Peyer's patch (tissue), 4 donors: ENCODE measurements at regions not wholly inside any gene's neighbourhood (a gene's known extent, or its start where the extent isn't known, plus 50 kb on each side); places are given as distances from the start of the nearest gene placed in this dataset.

Source experiments
- POLR2A ChIP-seq, 2 donors: fragments of 450-650 bp; IDR thresholded peaks; one replicate each; pipeline ENCODE4 v1.5.1; 2017; ENCODE audit warnings: antibody characterized with exemption in 2 of 2, mild to moderate bottlenecking in 2 of 2, moderate library complexity in 2 of 2
- TF ChIP-seq, protein P1 (sequence below), 6 experiments: fragments of 450-650 bp in 4 of 6; fragments of 200-600 bp in 2 of 6; sonication (generic) in 1 of 6; IDR thresholded peaks; one replicate each; pipeline ENCODE4 v1.5.1; 2017 to 2019; ENCODE audit warnings: antibody characterized with exemption in 6 of 6, mild to moderate bottlenecking in 3 of 6, moderate library complexity in 1 of 6

DNA sequence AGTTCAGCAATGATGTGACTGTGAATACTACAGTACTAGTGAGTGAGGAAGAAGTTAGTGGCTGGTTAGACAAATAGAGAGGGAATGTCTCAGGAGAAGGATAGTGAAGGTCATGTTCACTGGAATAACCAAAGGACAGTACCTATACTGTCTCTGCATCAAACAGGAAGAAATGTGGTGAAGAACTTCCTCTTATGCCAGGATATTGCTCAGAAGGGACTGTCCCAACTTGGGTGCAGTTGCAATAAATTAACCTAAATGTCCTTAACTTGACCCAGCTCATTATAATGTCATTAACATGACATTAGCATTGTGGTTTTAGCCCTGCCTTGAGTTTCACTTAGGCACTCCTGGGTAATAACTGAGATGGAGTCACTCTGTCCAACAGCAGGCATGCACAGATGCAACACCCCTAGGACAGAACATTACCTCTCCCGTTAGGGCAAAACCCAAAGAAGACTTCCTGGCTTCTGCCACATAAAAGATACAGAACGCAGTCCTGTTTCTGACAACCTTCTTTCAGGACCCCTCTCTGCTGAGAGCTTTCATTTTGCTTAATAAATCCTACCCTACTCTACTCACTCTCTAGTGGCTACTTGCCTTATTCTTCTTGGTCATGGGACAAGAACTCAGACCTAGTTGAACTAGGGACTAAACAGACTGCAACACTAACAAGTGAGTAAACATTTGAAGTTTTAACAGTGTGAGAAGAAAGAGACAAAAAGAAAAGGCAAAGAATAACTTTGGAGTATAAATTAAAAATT lies 1591.6 kb upstream of the MIR17HG start:
- TF ChIP-seq, protein P1, sequence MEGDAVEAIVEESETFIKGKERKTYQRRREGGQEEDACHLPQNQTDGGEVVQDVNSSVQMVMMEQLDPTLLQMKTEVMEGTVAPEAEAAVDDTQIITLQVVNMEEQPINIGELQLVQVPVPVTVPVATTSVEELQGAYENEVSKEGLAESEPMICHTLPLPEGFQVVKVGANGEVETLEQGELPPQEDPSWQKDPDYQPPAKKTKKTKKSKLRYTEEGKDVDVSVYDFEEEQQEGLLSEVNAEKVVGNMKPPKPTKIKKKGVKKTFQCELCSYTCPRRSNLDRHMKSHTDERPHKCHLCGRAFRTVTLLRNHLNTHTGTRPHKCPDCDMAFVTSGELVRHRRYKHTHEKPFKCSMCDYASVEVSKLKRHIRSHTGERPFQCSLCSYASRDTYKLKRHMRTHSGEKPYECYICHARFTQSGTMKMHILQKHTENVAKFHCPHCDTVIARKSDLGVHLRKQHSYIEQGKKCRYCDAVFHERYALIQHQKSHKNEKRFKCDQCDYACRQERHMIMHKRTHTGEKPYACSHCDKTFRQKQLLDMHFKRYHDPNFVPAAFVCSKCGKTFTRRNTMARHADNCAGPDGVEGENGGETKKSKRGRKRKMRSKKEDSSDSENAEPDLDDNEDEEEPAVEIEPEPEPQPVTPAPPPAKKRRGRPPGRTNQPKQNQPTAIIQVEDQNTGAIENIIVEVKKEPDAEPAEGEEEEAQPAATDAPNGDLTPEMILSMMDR (IDR thresholded peaks at IDR 0.05), result no peak
- no peak for TF ChIP-seq POLR2A (IDR thresholded peaks at IDR 0.05)
